Right lobe of liver (tissue), 6 donors: ENCODE measurements at regions not wholly inside any gene's neighbourhood (a gene's known extent, or its start where the extent isn't known, plus 50 kb on each side); places are given as distances from the start of the nearest gene placed in this dataset.

Source experiments
- ATAC-seq, 4 donors: fragments of 200-7000 bp; cut with Tn5 transposase; one replicate each; pipeline ENCODE4 v1.9.1; 2020; ENCODE audit warnings: mild to moderate bottlenecking in 4 of 4, moderate library complexity in 4 of 4
- DNase-seq, 3 donors: peaks; one replicate each; pipeline ENCODE4 v3.0.0-alpha.2; 2020
- H3K27ac ChIP-seq, 3 donors: fragments of 200-600 bp; one replicate each; pipeline ENCODE4 v1.8.0; 2022
- H3K27me3 ChIP-seq, 2 donors: fragments of 200-600 bp; one replicate each; pipeline ENCODE4 v1.8.0; 2022
- H3K36me3 ChIP-seq, 4 donors: fragments of 200-600 bp; sonication (generic) in 1 of 4; one replicate each; pipeline versions ENCODE4 v1.5.1 to v1.8.0; 2017 to 2022; ENCODE audit warnings: control low read depth in 1 of 4
- H3K4me1 ChIP-seq, 4 donors: fragments of 200-600 bp; sonication (generic) in 1 of 4; one replicate each; pipeline versions ENCODE4 v1.5.1 to v1.8.0; 2017 to 2022; ENCODE audit warnings: control low read depth in 1 of 4
- H3K4me3 ChIP-seq, 3 donors: fragments of 200-600 bp; one replicate each; pipeline ENCODE4 v1.8.0; 2022
- H3K9me3 ChIP-seq, 4 donors: fragments of 200-600 bp; sonication (generic) in 1 of 4; one replicate each; pipeline versions ENCODE4 v1.5.1 to v1.8.0; 2017 to 2022; ENCODE audit warnings: control low read depth in 1 of 4
- CTCF ChIP-seq, 4 donors: fragments of 200-600 bp in 3 of 4; fragments of 450-650 bp in 1 of 4; IDR thresholded peaks; one replicate each; pipeline versions ENCODE4 v1.5.1 to v1.8.0; 2016 to 2022; ENCODE audit warnings: antibody characterized with exemption in 4 of 4, mild to moderate bottlenecking in 2 of 4
- POLR2A ChIP-seq: fragments of 450-650 bp; IDR thresholded peaks from one replicate; pipeline ENCODE4 v1.6.1; 2017; ENCODE audit warnings: antibody characterized with exemption, mild to moderate bottlenecking
- WGBS: methylation state at CpG from one replicate; pipeline ENCODE4 v1.1.6; 2018; ENCODE audit warnings: low coverage, low lambda C conversion rate; ENCODE audit not compliant: insufficient coverage; ENCODE audit errors: missing lambda C conversion rate; 5-methylcytosine and 5-hydroxymethylcytosine counted together
- intact Hi-C, 2 donors: fragments of 100-400 bp; cut with DNase I; formaldehyde crosslinking; loops; one replicate each; pipeline versions ENCODE4 v1.11.2 to v1.14.1; 2022
- donor health status: DM: no; HTN: yes; CAD: no.
- donor health status: DM: no; HTN: no; CAD: no.
- donor health status: DM: no; HTN: no; CAD: no.
- donor health status: DM: no; HTN: yes; CAD: no.
- donor health status: DM: no; HTN: yes; CAD: no.

- WGBS, result no CpG with 5 or more reads among the region's 4 CpGs
- no peaks in the 10 kb centered on the region for H3K36me3 ChIP-seq
- H3K9me3 ChIP-seq, result no peaks in the 10 kb centered on the region
- no peak overlapping the region for H3K27ac ChIP-seq
- ATAC-seq, result no peak
- no peaks in the 10 kb centered on the region for H3K27me3 ChIP-seq
- intact Hi-C loops, result no loop called here
- DNase-seq, result peak in 1 of 3 donors; percentile 19
- TF ChIP-seq POLR2A, result no peak
- no peak for TF ChIP-seq CTCF (IDR thresholded peaks at IDR 0.05)
- H3K4me1 ChIP-seq, result no peaks in the 10 kb centered on the region
- no peak overlapping the region for H3K4me3 ChIP-seq
Measured at GRCh38 chr15:66864871-66865281, 162.8 kb downstream of the SMAD6 start.

DNA sequence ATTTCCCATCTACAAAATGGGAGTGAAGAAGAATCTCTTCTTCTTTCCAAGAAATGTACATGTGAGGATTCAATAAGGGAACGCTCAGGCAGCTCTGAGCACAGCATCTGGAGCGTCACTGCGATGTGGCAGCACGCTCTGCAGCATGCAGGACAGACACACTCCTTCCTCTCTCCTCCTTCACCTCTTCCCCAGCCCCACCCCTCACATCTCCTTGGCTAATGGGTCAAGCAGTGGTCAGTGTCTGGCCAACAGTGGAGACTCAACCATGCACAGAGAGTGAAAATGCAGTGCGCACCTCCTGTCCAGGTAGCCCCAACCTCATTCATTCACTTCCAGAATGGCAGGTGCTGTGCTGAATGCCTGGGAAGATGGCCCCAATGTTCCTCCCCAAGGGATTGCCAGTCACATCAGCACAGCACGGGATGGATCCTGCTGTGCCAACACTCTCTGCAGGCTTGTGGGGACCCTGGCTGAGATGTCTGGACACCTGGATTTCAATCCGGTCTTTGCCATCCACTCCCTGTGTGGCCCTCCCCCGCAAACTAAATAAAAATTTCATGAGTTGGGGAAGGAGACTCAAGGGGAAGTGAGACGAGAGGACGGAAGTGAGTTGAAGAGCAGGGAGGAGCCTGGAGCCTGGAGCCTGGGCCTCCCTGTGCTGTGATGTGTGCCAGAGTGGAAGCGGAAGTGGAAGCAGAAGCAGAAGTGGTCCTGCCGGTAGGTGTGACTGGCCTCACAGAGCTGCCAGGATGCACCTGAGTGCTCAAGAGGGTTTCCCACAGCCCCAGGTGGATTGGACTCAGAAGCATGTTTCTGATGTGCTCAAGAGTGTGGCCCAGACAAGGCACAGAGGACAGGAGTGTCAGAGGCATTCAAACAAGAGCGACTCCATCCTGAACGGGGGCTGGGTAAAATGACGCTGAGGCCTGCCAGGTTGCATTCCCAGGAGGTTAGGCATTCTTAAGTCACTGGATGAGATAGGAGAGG is 163.9 kb downstream of the SMAD6 start:
- intact Hi-C loops, result no loop called here
- DNase-seq (peak in 1 of 3 donors; percentile 49), ATAC-seq (peak; percentile 42 to 72 (median 44))
- TF ChIP-seq CTCF (IDR thresholded peaks at IDR 0.05) (no peak), POLR2A (no peak)
- Histone ChIP-seq H3K27me3 (no peaks in the 10 kb centered on the region), H3K36me3 (no peaks in the 10 kb centered on the region), H3K27ac (no peak overlapping the region), H3K4me1 (no peaks in the 10 kb centered on the region), H3K4me3 (no peak overlapping the region), H3K9me3 (no peaks in the 10 kb centered on the region)
- 75% methylated on average over 12 of the region's 15 CpGs for WGBS

GRCh38 chr15:66866656-66867055 is 164.6 kb downstream of the SMAD6 start:
- no peaks in the 10 kb centered on the region for H3K4me1 ChIP-seq
- no peaks in the 10 kb centered on the region for H3K9me3 ChIP-seq
- H3K4me3 ChIP-seq, result no peak overlapping the region
- DNase-seq, result peak in 1 of 3 donors; percentile 13
- no peak overlapping the region for H3K27ac ChIP-seq
- WGBS, result 76% methylated on average over 6 of the region's 6 CpGs
- TF ChIP-seq POLR2A (no peak), CTCF (IDR thresholded peaks at IDR 0.05) (no peak)
- H3K27me3 ChIP-seq, result no peaks in the 10 kb centered on the region
- no peak for ATAC-seq
- intact Hi-C loops, result no loop called here
- H3K36me3 ChIP-seq, result no peaks in the 10 kb centered on the region

DNA sequence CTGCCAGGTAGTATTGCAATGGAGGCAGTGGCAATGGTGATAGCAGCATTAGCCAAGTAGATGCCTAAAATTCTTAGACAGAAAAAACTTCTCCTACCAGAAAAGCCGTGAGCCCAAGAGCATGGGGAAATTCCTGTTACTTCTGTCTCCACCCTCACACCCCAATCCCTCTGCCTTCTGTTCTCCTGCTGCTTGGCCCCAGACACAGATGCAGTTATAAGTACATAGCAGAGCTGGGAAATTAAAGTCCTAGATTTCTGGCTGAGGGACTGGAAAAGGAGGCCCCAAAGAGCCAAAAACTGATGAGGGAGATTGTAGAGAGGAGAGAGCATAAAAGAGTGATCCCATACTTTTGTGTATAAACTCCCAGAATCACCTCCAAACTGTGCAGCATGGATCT is 166.9 kb downstream of the SMAD6 start:
- no peaks in the 10 kb centered on the region for H3K27me3 ChIP-seq
- TF ChIP-seq CTCF (IDR thresholded peaks at IDR 0.05) (no peak), POLR2A (no peak)
- no peak overlapping the region for H3K27ac ChIP-seq
- 80% methylated on average over 1 of the region's 1 CpG for WGBS
- no peaks in the 10 kb centered on the region for H3K36me3 ChIP-seq
- no peaks in the 10 kb centered on the region for H3K4me1 ChIP-seq
- no peak for ATAC-seq
- peak in 1 of 3 donors; percentile 3 for DNase-seq
- no peak overlapping the region for H3K4me3 ChIP-seq
- intact Hi-C loops, result no loop called here
- no peaks in the 10 kb centered on the region for H3K9me3 ChIP-seq
